Fibroblast of skin of left biceps (primary cell): ENCODE measurements at regions not wholly inside any gene's neighbourhood (a gene's known extent, or its start where the extent isn't known, plus 50 kb on each side); places are given as distances from the start of the nearest gene placed in this dataset.

Experiments
- DNase-seq, 2 experiments: peaks; one replicate each; pipeline ENCODE4 v3.0.0-alpha.2; 2013; ENCODE audit warnings: low read depth in 2 of 2

- DNase-seq: peak; percentile 51 to 64
These were observed 411.4 kb upstream of the SOX9 start for GRCh38 chr17:71709271-71709890.

- no peak for DNase-seq
These were observed 410.9 kb upstream of the SOX9 start for GRCh38 chr17:71709946-71710345.

- no peak for DNase-seq
These were observed 410.0 kb upstream of the SOX9 start for GRCh38 chr17:71710816-71711215.

GRCh38 chr17:71713846-71714245 is 407.0 kb upstream of the SOX9 start:
- DNase-seq: no peak

- DNase-seq: no peak
These were observed 396.5 kb upstream of the SOX9 start for GRCh38 chr17:71724339-71724738.

- no peak for DNase-seq
These were observed 395.0 kb upstream of the SOX9 start for GRCh38 chr17:71725811-71726210.

- no peak for DNase-seq
These were observed 394.5 kb upstream of the SOX9 start for GRCh38 chr17:71726341-71726740.

GRCh38 chr17:71727292-71727691 is 393.5 kb upstream of the SOX9 start:
- no peak for DNase-seq

- DNase-seq: no peak
These were observed 393.1 kb upstream of the SOX9 start for GRCh38 chr17:71727723-71728122.

GRCh38 chr17:71730871-71731270 is 389.9 kb upstream of the SOX9 start:
- DNase-seq: no peak

GRCh38 chr17:71735893-71736292 is 384.9 kb upstream of the SOX9 start:
- no peak for DNase-seq

- no peak for DNase-seq
These were observed 380.0 kb upstream of the SOX9 start for GRCh38 chr17:71740866-71741265.

GRCh38 chr17:71741836-71742235 is 379.0 kb upstream of the SOX9 start:
- DNase-seq: no peak

GRCh38 chr17:71748872-71749271 is 371.9 kb upstream of the SOX9 start:
- DNase-seq: no peak

GRCh38 chr17:71753070-71753469 is 367.8 kb upstream of the SOX9 start:
- DNase-seq: no peak

- no peak for DNase-seq
These were observed 363.7 kb upstream of the SOX9 start for GRCh38 chr17:71757156-71757555.

- no peak for DNase-seq
These were observed 362.9 kb upstream of the SOX9 start for GRCh38 chr17:71757956-71758355.

GRCh38 chr17:71759422-71760060 is 361.3 kb upstream of the SOX9 start:
- peak in 1 of 2 experiments; percentile 4 for DNase-seq

- DNase-seq: peak; percentile 25 to 43
These were observed 360.6 kb upstream of the SOX9 start for GRCh38 chr17:71760062-71760720.

- DNase-seq: no peak
These were observed 358.3 kb upstream of the SOX9 start for GRCh38 chr17:71762526-71762925.

GRCh38 chr17:71764505-71764904 is 356.3 kb upstream of the SOX9 start:
- no peak for DNase-seq

- DNase-seq: no peak
These were observed 355.4 kb upstream of the SOX9 start for GRCh38 chr17:71765437-71765836.

GRCh38 chr17:71769850-71770249 is 351.0 kb upstream of the SOX9 start:
- DNase-seq: no peak
